NOMO-1 treated with dmso at 0.1 percent for 144 hours (cell line): ENCODE measurements at regions not wholly inside any gene's neighbourhood (a gene's known extent, or its start where the extent isn't known, plus 50 kb on each side); places are given as distances from the start of the nearest gene placed in this dataset.
"Not testable (repeated sequence)": the region's sequence is repeated elsewhere in the genome, so short reads cannot be mapped to it uniquely, and the experiment has no call there.

ENCODE experiments used
- DNase-seq: peaks from one replicate; lab custom pipeline; 2025; ENCODE audit not compliant: unreplicated experiment; lab: John Stamatoyannopoulos, UW

- DNase-seq = no peak
Measured at GRCh38 chr20:55696520-55696919, 308.8 kb downstream of the CBLN4 start.

- DNase-seq = no peak
Measured at GRCh38 chr20:55693641-55694040, 311.7 kb downstream of the CBLN4 start.

- DNase-seq = no peak
Measured at GRCh38 chr20:55685841-55686240, 319.5 kb downstream of the CBLN4 start.

- no peak for DNase-seq
Measured at GRCh38 chr20:55685425-55685824, 319.9 kb downstream of the CBLN4 start.

- no peak for DNase-seq
Measured at GRCh38 chr20:55684578-55684977, 320.7 kb downstream of the CBLN4 start.

GRCh38 chr20:55678970-55679667 is 326.2 kb downstream of the CBLN4 start:
- DNase-seq = no peak

- no peak for DNase-seq
Measured at GRCh38 chr20:55678126-55678525, 327.2 kb downstream of the CBLN4 start.

GRCh38 chr20:55677011-55677410 is 328.3 kb downstream of the CBLN4 start:
- no peak for DNase-seq

- DNase-seq = no peak
Measured at GRCh38 chr20:55676097-55676496, 329.2 kb downstream of the CBLN4 start.

- DNase-seq = no peak
Measured at GRCh38 chr20:55668631-55669030, 336.7 kb downstream of the CBLN4 start.

- no peak for DNase-seq
Measured at GRCh38 chr20:55667955-55668354, 337.4 kb downstream of the CBLN4 start.

- no peak for DNase-seq
Measured at GRCh38 chr20:55667024-55667423, 338.3 kb downstream of the CBLN4 start.

GRCh38 chr20:55656231-55656775 is 349.0 kb downstream of the CBLN4 start:
- no peak for DNase-seq

- no peak for DNase-seq
Measured at GRCh38 chr20:55650657-55651360, 354.5 kb downstream of the CBLN4 start.

GRCh38 chr20:55649254-55649653 is 356.1 kb downstream of the CBLN4 start:
- DNase-seq = no peak

- no peak for DNase-seq
Measured at GRCh38 chr20:55646851-55647250, 358.5 kb downstream of the CBLN4 start.

- DNase-seq = no peak
Measured at GRCh38 chr20:55641497-55641896, 363.8 kb downstream of the CBLN4 start.

GRCh38 chr20:55635870-55636269 is 369.4 kb downstream of the CBLN4 start:
- DNase-seq = no peak

GRCh38 chr20:55632592-55632991 is 372.7 kb downstream of the CBLN4 start:
- no peak for DNase-seq

- not testable (repeated sequence) for DNase-seq
Measured at GRCh38 chr20:55629143-55629542, 376.2 kb downstream of the CBLN4 start.

- no peak for DNase-seq
Measured at GRCh38 chr20:55626716-55627115, 378.6 kb downstream of the CBLN4 start.

- no peak for DNase-seq
Measured at GRCh38 chr20:55616367-55616766, 389.0 kb downstream of the CBLN4 start.
